WTC11 (cell line): ENCODE measurements at regions not wholly inside any gene's neighbourhood (a gene's known extent, or its start where the extent isn't known, plus 50 kb on each side); places are given as distances from the start of the nearest gene placed in this dataset.

Source experiments
- ATAC-seq: fragments of 200-7000 bp; cut with Tn5 transposase; 2 replicates; pipeline ENCODE4 v1.10.0; 2021; ENCODE audit warnings: mild to moderate bottlenecking, moderate library complexity
- CTCF ChIA-PET: fragments of 300-600 bp; sonication (Branson Sonifier 250); formaldehyde crosslinking; loops from one replicate; lab custom pipeline; 2021; ENCODE audit warnings: antibody characterized with exemption; lab: Charles Lee
- POLR2A ChIA-PET: fragments of 350-600 bp; sonication (Branson Sonifier 250); formaldehyde crosslinking; loops from one replicate; lab custom pipeline; 2021; ENCODE audit warnings: antibody characterized with exemption; lab: Charles Lee
- DNase-seq: peaks from one replicate; pipeline ENCODE4 v3.0.0; 2021; ENCODE audit warnings: low spot score
- H3K27ac Mint-ChIP-seq: 2 replicates; pipeline ENCODE4 v1.8.0; 2021; ENCODE audit warnings: mixed read lengths
- H3K27me3 Mint-ChIP-seq: 2 replicates; pipeline ENCODE4 v1.8.0; 2021; ENCODE audit warnings: low read depth, mild to moderate bottlenecking, moderate library complexity, mixed read lengths
- H3K36me3 Mint-ChIP-seq: 2 replicates; pipeline ENCODE4 v1.8.0; 2021; ENCODE audit warnings: mixed read lengths
- H3K4me1 Mint-ChIP-seq: 2 replicates; pipeline ENCODE4 v1.8.0; 2022; ENCODE audit warnings: mixed read lengths
- H3K4me3 Mint-ChIP-seq: 2 replicates; pipeline ENCODE4 v1.8.0; 2021; ENCODE audit warnings: mild to moderate bottlenecking, moderate library complexity, mixed read lengths
- H3K9me3 Mint-ChIP-seq: 2 replicates; pipeline ENCODE4 v1.8.0; 2021; ENCODE audit warnings: mixed read lengths
- CREB1 ChIP-seq: sonication (generic); formaldehyde crosslinking; IDR thresholded peaks from 2 replicates; pipeline ENCODE4 v1.8.0; 2023; ENCODE audit warnings: mild to moderate bottlenecking, missing genetic modification reagents
- CREM ChIP-seq: sonication (generic); formaldehyde crosslinking; IDR thresholded peaks from 2 replicates; pipeline ENCODE4 v1.8.1; 2022; ENCODE audit warnings: mild to moderate bottlenecking, missing genetic modification reagents, moderate library complexity
- CTCF ChIP-seq: fragments of 200-600 bp; IDR thresholded peaks from 2 replicates; pipeline ENCODE4 v1.8.0; 2022; ENCODE audit warnings: antibody characterized with exemption
- E2F1 ChIP-seq: sonication (generic); formaldehyde crosslinking; IDR thresholded peaks from 2 replicates; pipeline ENCODE4 v1.8.0; 2022; ENCODE audit warnings: mild to moderate bottlenecking, missing genetic modification reagents
- ELF4 ChIP-seq: sonication (generic); formaldehyde crosslinking; IDR thresholded peaks from 2 replicates; pipeline ENCODE4 v1.8.1; 2022; ENCODE audit warnings: low read depth, mild to moderate bottlenecking, moderate library complexity, missing genetic modification reagents
- FOXJ3 ChIP-seq: sonication (generic); formaldehyde crosslinking; IDR thresholded peaks from 2 replicates; pipeline ENCODE4 v1.9.0; 2021; ENCODE audit warnings: missing genetic modification reagents, mild to moderate bottlenecking, borderline replicate concordance
- FOXP1 ChIP-seq: sonication (generic); formaldehyde crosslinking; IDR thresholded peaks from 2 replicates; pipeline ENCODE4 v1.8.0; 2022; ENCODE audit warnings: missing genetic modification reagents, mild to moderate bottlenecking, moderate library complexity, borderline replicate concordance
- GTF2I ChIP-seq: fragments of 250-450 bp; sonication (Bioruptor Pico); conservative IDR thresholded peaks from 2 replicates; pipeline ENCODE4 v1.4.0; 2021; ENCODE audit warnings: mild to moderate bottlenecking
- MXD4 ChIP-seq: fragments of 250-450 bp; sonication (Bioruptor Pico); IDR thresholded peaks from 2 replicates; pipeline ENCODE4 v1.8.0; 2021; ENCODE audit warnings: mild to moderate bottlenecking, moderate library complexity, borderline replicate concordance
- NFE2L1 ChIP-seq: sonication (generic); formaldehyde crosslinking; IDR thresholded peaks from 2 replicates; pipeline ENCODE4 v1.8.1; 2023; ENCODE audit warnings: missing genetic modification reagents
- NR1H2 ChIP-seq: sonication (generic); formaldehyde crosslinking; IDR thresholded peaks from 2 replicates; pipeline ENCODE4 v1.9.0; 2021; ENCODE audit warnings: mild to moderate bottlenecking, moderate library complexity, missing genetic modification reagents
- PRDM15 ChIP-seq: sonication (generic); formaldehyde crosslinking; IDR thresholded peaks from 2 replicates; pipeline ENCODE4 v1.8.0; 2022; ENCODE audit warnings: missing genetic modification reagents
- PRRX2 ChIP-seq: fragments of 250-450 bp; sonication (Bioruptor Pico); IDR thresholded peaks from 2 replicates; pipeline ENCODE4 v1.8.0; 2021; ENCODE audit warnings: mild to moderate bottlenecking
- TP53 ChIP-seq: sonication (generic); formaldehyde crosslinking; IDR thresholded peaks from 2 replicates; pipeline ENCODE4 v1.8.1; 2023; ENCODE audit warnings: mild to moderate bottlenecking, missing genetic modification reagents
- USF1 ChIP-seq: sonication (generic); formaldehyde crosslinking; IDR thresholded peaks from 2 replicates; pipeline ENCODE4 v1.8.0; 2022; ENCODE audit warnings: mild to moderate bottlenecking, missing genetic modification reagents
- ZBTB43 ChIP-seq: sonication (generic); formaldehyde crosslinking; IDR thresholded peaks from 2 replicates; pipeline ENCODE4 v1.8.1; 2023; ENCODE audit warnings: mild to moderate bottlenecking, missing genetic modification reagents
- ZMAT4 ChIP-seq: fragments of 250-450 bp; sonication (Bioruptor Pico); IDR thresholded peaks from 2 replicates; pipeline ENCODE4 v1.9.0; 2021; ENCODE audit warnings: mild to moderate bottlenecking
- ZNF232 ChIP-seq: sonication (generic); formaldehyde crosslinking; IDR thresholded peaks from 2 replicates; pipeline ENCODE4 v1.8.0; 2022; ENCODE audit warnings: mild to moderate bottlenecking, missing genetic modification reagents
- ZNF423 ChIP-seq: fragments of 250-450 bp; sonication (Bioruptor Pico); IDR thresholded peaks from 2 replicates; pipeline ENCODE4 v2.1.2; 2022; ENCODE audit warnings: mild to moderate bottlenecking, moderate library complexity

- Mint-ChIP-seq H3K27ac (no peak overlapping the region), H3K27me3 (no peaks in the 10 kb centered on the region), H3K36me3 (no peaks in the 10 kb centered on the region), H3K4me1 (peaks cover 5% of the 10 kb centered on the region), H3K4me3 (no peak overlapping the region), H3K9me3 (no peaks in the 10 kb centered on the region)
- POLR2A ChIA-PET, result no interaction called here
- CTCF ChIA-PET, result interaction anchor here (0.8 kb wide), 1 partner anchor 168 kb away, joined by 4 read pairs; no protein-coding TSS in a partner anchor
- ATAC-seq, result no peak
- no peak for DNase-seq
- no peak for TF ChIP-seq ZNF423 (CRISPR knock-in tag)
- TF ChIP-seq, all 79 proteins: peak for 0
Observed at GRCh38 chr12:98229540-98229924, 285.9 kb upstream of the TMPO start.

- H3K4me1 Mint-ChIP-seq, result peaks cover 5% of the 10 kb centered on the region
- POLR2A ChIA-PET, result no interaction called here
- H3K36me3 Mint-ChIP-seq, result no peaks in the 10 kb centered on the region
- H3K27me3 Mint-ChIP-seq, result no peaks in the 10 kb centered on the region
- H3K27ac Mint-ChIP-seq, result no peak overlapping the region
- no peak for DNase-seq
- CTCF ChIA-PET, result no interaction called here
- TF ChIP-seq GTF2I (CRISPR knock-in tag) (no peak), FOXJ3 (CRISPR knock-in tag) (no peak), ELF4 (CRISPR knock-in tag) (no peak), E2F1 (CRISPR knock-in tag) (no peak), PRRX2 (no peak), ZMAT4 (no peak), CTCF (no peak), TP53 (CRISPR knock-in tag) (no peak), NR1H2 (no peak), PRDM15 (CRISPR knock-in tag) (no peak), ZNF232 (CRISPR knock-in tag) (no peak), CREB1 (no peak), CREM (no peak), FOXP1 (CRISPR knock-in tag) (no peak), MXD4 (CRISPR knock-in tag) (no peak), NFE2L1 (CRISPR knock-in tag) (no peak)
- TF ChIP-seq, all 79 proteins: peak for 0
- no peak for ATAC-seq
- Mint-ChIP-seq H3K9me3 (peaks cover 5% of the 10 kb centered on the region), H3K4me3 (no peak overlapping the region)
Observed at GRCh38 chr12:98232753-98233390, 282.5 kb upstream of the TMPO start.

- Mint-ChIP-seq H3K36me3 (no peaks in the 10 kb centered on the region), H3K9me3 (peaks cover 5% of the 10 kb centered on the region), H3K27me3 (no peaks in the 10 kb centered on the region), H3K4me3 (no peak overlapping the region), H3K27ac (no peak overlapping the region), H3K4me1 (no peaks in the 10 kb centered on the region)
- ChIA-PET POLR2A (no interaction called here), CTCF (no interaction called here)
- ATAC-seq, result no peak
- no peak for TF ChIP-seq ELF4 (CRISPR knock-in tag)
- TF ChIP-seq USF1 (CRISPR knock-in tag), result no peak
- no peak for TF ChIP-seq ZBTB43 (CRISPR knock-in tag)
- TF ChIP-seq PRRX2, result no peak
- no peak for DNase-seq
Observed at GRCh38 chr12:98235301-98235700, 280.1 kb upstream of the TMPO start.
